D341Med (cell line): ENCODE measurements at regions not wholly inside any gene's neighbourhood (a gene's known extent, or its start where the extent isn't known, plus 50 kb on each side); places are given as distances from the start of the nearest gene placed in this dataset.

Source experiments
- DNase-seq: peaks from one replicate; pipeline ENCODE4 v3.0.0; 2012; ENCODE audit warnings: low spot score

GRCh38 chr15:79230766-79231165 is 51.8 kb upstream of the ANKRD34C start:
- no peak for DNase-seq

- no peak for DNase-seq
Measured at GRCh38 chr15:79222808-79223207, 59.7 kb upstream of the ANKRD34C start.

GRCh38 chr15:79221696-79222095 is 60.8 kb upstream of the ANKRD34C start:
- no peak for DNase-seq

- no peak for DNase-seq
Measured at GRCh38 chr15:79219393-79220056, 63.0 kb upstream of the ANKRD34C start.

GRCh38 chr15:79218588-79219200 is 63.8 kb upstream of the ANKRD34C start:
- no peak for DNase-seq

GRCh38 chr15:79213650-79214049 is 68.9 kb upstream of the ANKRD34C start:
- no peak for DNase-seq

GRCh38 chr15:79212589-79213157 is 69.8 kb upstream of the ANKRD34C start:
- no peak for DNase-seq

- DNase-seq: no peak
Measured at GRCh38 chr15:79211481-79211880, 71.0 kb upstream of the ANKRD34C start.

- DNase-seq: no peak
Measured at GRCh38 chr15:79209690-79210089, 72.8 kb upstream of the ANKRD34C start.

GRCh38 chr15:79209116-79209515 is 73.4 kb upstream of the ANKRD34C start:
- no peak for DNase-seq

GRCh38 chr15:79208179-79208578 is 74.3 kb upstream of the ANKRD34C start:
- no peak for DNase-seq

GRCh38 chr15:79206940-79207339 is 75.6 kb upstream of the ANKRD34C start:
- DNase-seq: no peak

GRCh38 chr15:79204886-79205675 is 77.4 kb upstream of the ANKRD34C start:
- no peak for DNase-seq

GRCh38 chr15:79198461-79198860 is 84.1 kb upstream of the ANKRD34C start:
- no peak for DNase-seq

- DNase-seq: no peak
Measured at GRCh38 chr15:79197285-79197684, 85.2 kb upstream of the ANKRD34C start.

GRCh38 chr15:79195802-79196201 is 86.7 kb upstream of the ANKRD34C start:
- no peak for DNase-seq

- no peak for DNase-seq
Measured at GRCh38 chr15:79195239-79195638, 87.3 kb upstream of the ANKRD34C start.

GRCh38 chr15:79194386-79194785 is 88.1 kb upstream of the ANKRD34C start:
- DNase-seq: no peak

GRCh38 chr15:79193549-79193948 is 89.0 kb upstream of the ANKRD34C start:
- DNase-seq: no peak

GRCh38 chr15:79193103-79193502 is 89.4 kb upstream of the ANKRD34C start:
- DNase-seq: no peak

GRCh38 chr15:79192462-79193036 is 90.0 kb upstream of the ANKRD34C start:
- no peak for DNase-seq

GRCh38 chr15:79190093-79190492 is 92.4 kb upstream of the ANKRD34C start:
- DNase-seq: no peak

- DNase-seq: no peak
Measured at GRCh38 chr15:79186616-79187015, 95.9 kb upstream of the ANKRD34C start.
